Tibial nerve (tissue), 4 donors: ENCODE measurements at regions not wholly inside any gene's neighbourhood (a gene's known extent, or its start where the extent isn't known, plus 50 kb on each side); places are given as distances from the start of the nearest gene placed in this dataset.

Source experiments
- DNase-seq, 2 donors: peaks; one replicate each; pipeline ENCODE4 v3.0.0-alpha.2; 2019; ENCODE audit warnings: low spot score in 2 of 2
- H3K27ac ChIP-seq, 4 donors: fragments of 200-600 bp; sonication (generic) in 3 of 4; one replicate each; pipeline ENCODE4 v1.5.1; 2017 to 2019; ENCODE audit warnings: mild to moderate bottlenecking in 1 of 4
- H3K27me3 ChIP-seq, 2 donors: fragments of 200-600 bp; sonication (generic) in 1 of 2; one replicate each; pipeline versions ENCODE4 v1.5.1 to v1.6.0; 2017 to 2019
- H3K36me3 ChIP-seq, 3 donors: fragments of 200-600 bp; sonication (generic); one replicate each; pipeline ENCODE4 v1.5.1; 2018 to 2019
- H3K4me1 ChIP-seq, 4 donors: fragments of 200-600 bp; sonication (generic) in 3 of 4; one replicate each; pipeline ENCODE4 v1.5.1; 2017 to 2019
- H3K4me3 ChIP-seq, 4 donors: fragments of 200-600 bp; sonication (generic) in 3 of 4; one replicate each; pipeline ENCODE4 v1.5.1; 2017 to 2019; ENCODE audit warnings: mild to moderate bottlenecking in 1 of 4, moderate library complexity in 1 of 4
- H3K9me3 ChIP-seq, 4 donors: fragments of 200-600 bp; sonication (generic) in 3 of 4; one replicate each; pipeline ENCODE4 v1.5.1; 2017 to 2019
- EP300 ChIP-seq, 2 donors: sonication (generic); formaldehyde crosslinking; IDR thresholded peaks; one replicate each; pipeline ENCODE4 v1.6.1; 2017; ENCODE audit warnings: antibody characterized with exemption in 2 of 2, mild to moderate bottlenecking in 1 of 2
- POLR2A ChIP-seq, 2 donors: fragments of 450-650 bp; IDR thresholded peaks; one replicate each; pipeline ENCODE4 v1.6.1; 2017; ENCODE audit warnings: antibody characterized with exemption in 2 of 2, mild to moderate bottlenecking in 2 of 2, moderate library complexity in 2 of 2
- WGBS, 2 donors: methylation state at CpG; one replicate each; pipeline ENCODE4 v1.1.5; 2018; 5-methylcytosine and 5-hydroxymethylcytosine counted together
- TF ChIP-seq, protein P1 (sequence below), 5 experiments: fragments of 200-600 bp in 3 of 5; fragments of 450-650 bp in 2 of 5; sonication (generic) in 3 of 5; IDR thresholded peaks; one replicate each; pipeline ENCODE4 v1.5.1; 2016 to 2019; ENCODE audit warnings: antibody characterized with exemption in 5 of 5, mild to moderate bottlenecking in 3 of 5, moderate library complexity in 2 of 5

DNA sequence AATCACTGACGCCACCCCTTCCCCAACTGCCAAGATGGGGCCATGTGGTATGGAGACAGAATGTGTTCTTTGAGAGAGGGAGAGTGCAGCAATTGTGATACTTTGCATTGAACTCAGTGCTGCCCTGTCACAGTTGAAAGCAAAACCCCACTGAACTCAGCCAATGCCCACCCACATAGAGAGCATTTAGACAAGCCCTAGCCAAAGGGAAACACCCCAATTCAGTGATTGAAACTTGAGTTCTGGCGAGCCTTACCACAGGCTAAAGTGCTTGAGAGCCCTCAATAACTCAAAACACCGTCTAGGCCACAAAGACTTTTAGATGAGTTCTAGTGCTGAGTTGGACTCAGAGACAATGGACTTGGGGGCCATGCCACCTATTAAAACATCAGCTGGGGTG is 751.9 kb upstream of the POT1 start:
- DNase-seq, result no peak
- Histone ChIP-seq H3K4me3 (no peak overlapping the region), H3K36me3 (no peaks in the 10 kb centered on the region), H3K4me1 (no peaks in the 10 kb centered on the region), H3K9me3 (no peaks in the 10 kb centered on the region), H3K27me3 (no peaks in the 10 kb centered on the region), H3K27ac (no peak overlapping the region)
- 73 to 82% methylated on average over 3 of the region's 3 CpGs for WGBS, 2 donors
- TF ChIP-seq, protein P1, sequence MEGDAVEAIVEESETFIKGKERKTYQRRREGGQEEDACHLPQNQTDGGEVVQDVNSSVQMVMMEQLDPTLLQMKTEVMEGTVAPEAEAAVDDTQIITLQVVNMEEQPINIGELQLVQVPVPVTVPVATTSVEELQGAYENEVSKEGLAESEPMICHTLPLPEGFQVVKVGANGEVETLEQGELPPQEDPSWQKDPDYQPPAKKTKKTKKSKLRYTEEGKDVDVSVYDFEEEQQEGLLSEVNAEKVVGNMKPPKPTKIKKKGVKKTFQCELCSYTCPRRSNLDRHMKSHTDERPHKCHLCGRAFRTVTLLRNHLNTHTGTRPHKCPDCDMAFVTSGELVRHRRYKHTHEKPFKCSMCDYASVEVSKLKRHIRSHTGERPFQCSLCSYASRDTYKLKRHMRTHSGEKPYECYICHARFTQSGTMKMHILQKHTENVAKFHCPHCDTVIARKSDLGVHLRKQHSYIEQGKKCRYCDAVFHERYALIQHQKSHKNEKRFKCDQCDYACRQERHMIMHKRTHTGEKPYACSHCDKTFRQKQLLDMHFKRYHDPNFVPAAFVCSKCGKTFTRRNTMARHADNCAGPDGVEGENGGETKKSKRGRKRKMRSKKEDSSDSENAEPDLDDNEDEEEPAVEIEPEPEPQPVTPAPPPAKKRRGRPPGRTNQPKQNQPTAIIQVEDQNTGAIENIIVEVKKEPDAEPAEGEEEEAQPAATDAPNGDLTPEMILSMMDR (IDR thresholded peaks at IDR 0.05), result no peak
- TF ChIP-seq POLR2A (IDR thresholded peaks at IDR 0.05) (no peak), EP300 (IDR thresholded peaks at IDR 0.05) (no peak)

DNA sequence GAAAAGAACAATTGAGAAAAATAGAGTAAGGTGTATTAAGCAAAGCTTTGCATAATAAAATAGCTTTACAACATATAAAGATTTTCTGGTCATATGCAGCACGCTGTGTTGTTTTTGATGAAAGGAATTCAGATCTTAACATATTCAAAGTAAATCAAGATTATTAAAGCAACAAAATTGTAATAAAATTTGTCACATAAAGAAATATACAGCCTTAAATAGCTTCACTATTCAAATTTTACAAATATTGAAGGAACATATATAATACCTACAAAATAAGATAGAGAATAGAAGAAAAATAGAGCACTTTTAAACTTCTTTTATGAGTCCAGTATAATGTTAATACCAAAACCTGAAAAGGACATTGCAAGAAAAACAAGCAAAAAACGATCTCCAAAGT is 749.1 kb upstream of the POT1 start:
- TF ChIP-seq POLR2A (IDR thresholded peaks at IDR 0.05), result no peak
- no peaks in the 10 kb centered on the region for H3K9me3 ChIP-seq
- no peaks in the 10 kb centered on the region for H3K27me3 ChIP-seq
- no peaks in the 10 kb centered on the region for H3K4me1 ChIP-seq
- no peak for DNase-seq
- no peaks in the 10 kb centered on the region for H3K36me3 ChIP-seq
- 76 to 83% methylated on average over 2 of the region's 2 CpGs for WGBS, 2 donors
- H3K27ac ChIP-seq, result no peak overlapping the region
- no peak overlapping the region for H3K4me3 ChIP-seq

DNA sequence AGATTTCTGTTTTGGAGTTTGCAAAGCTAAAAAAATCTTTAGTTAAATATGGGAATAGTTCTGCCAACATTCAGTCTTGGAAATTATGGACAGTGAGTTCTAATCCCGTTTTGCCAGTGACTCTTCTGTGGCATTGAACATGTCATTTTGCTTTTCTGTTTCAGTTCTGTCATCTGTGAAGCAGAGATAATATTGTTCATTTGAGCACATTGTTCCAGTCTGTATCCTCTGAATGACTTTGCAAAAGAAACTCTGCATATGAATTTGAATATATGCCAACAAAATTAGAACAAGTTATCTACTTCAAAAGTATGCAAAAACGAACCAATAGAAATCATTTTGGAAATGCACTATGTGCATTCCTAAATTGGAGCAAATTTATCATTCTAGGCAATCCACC is 746.0 kb upstream of the POT1 start:
- H3K27ac ChIP-seq, result no peak overlapping the region
- H3K36me3 ChIP-seq, result no peaks in the 10 kb centered on the region
- TF ChIP-seq, protein P1 (IDR thresholded peaks at IDR 0.05), result no peak
- TF ChIP-seq POLR2A (IDR thresholded peaks at IDR 0.05) (no peak), EP300 (IDR thresholded peaks at IDR 0.05) (no peak)
- H3K9me3 ChIP-seq, result no peaks in the 10 kb centered on the region
- H3K4me3 ChIP-seq, result no peak overlapping the region
- DNase-seq, result no peak
- no peaks in the 10 kb centered on the region for H3K4me1 ChIP-seq
- H3K27me3 ChIP-seq, result no peaks in the 10 kb centered on the region
- WGBS, 2 donors, result 42 to 44% methylated on average over 2 of the region's 2 CpGs

DNA sequence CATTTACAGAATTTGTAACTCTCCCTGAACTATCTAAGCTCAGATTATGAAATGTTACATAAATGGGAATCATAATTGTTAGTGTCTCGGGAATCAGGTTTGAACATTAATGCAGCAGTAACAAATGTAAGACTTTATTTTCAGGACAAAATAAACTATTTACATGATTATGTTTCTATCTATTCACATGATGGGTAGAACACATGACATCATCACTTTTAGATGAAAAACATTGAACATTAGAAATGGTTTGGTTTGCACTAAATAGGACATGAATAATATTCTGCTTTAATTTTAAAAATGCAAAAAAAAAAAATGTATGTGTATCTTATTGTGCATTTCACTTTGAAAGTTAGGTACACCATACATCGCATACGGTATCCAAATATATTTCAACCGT is 745.5 kb upstream of the POT1 start:
- TF ChIP-seq, protein P1 (IDR thresholded peaks at IDR 0.05), result no peak
- TF ChIP-seq EP300 (IDR thresholded peaks at IDR 0.05), result no peak
- no peak for TF ChIP-seq POLR2A (IDR thresholded peaks at IDR 0.05)
- 90 to 94% methylated on average over 4 of the region's 4 CpGs for WGBS, 2 donors

DNA sequence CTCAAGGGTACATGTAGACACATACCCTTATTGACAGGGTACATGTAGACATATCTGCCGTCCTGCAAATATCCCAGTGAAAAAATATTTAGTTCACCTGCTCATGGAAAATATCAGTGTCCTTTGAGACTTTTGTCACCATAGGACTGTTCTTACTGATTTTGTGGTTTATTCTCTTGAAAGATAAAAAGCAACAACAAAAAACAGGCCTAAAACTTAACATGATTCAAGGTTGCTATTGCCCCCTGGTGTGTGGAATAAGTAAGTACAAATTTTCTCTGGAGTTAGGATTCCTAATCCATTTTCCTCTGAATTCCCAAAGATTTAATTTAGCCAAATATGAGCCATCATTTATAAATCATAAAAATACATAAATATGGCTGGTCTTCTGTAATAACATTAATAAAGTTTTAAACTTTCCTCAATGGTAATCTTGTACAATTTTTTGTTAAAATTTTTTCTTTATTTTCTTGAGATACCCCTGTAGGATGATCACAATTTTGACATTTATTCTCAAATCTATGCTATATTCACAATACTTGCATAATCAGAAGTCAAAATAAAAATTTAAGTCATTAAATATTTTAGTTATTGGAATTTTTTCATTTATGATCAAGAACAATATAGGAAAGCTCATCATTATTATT is 741.4 kb upstream of the POT1 start:
- Histone ChIP-seq H3K4me1 (no peaks in the 10 kb centered on the region), H3K4me3 (no peak overlapping the region), H3K27me3 (no peaks in the 10 kb centered on the region), H3K36me3 (no peaks in the 10 kb centered on the region), H3K9me3 (no peaks in the 10 kb centered on the region), H3K27ac (no peak overlapping the region)
- WGBS, 2 donors, result 76 to 90% methylated on average over 1 of the region's 1 CpG
- no peak for TF ChIP-seq EP300 (IDR thresholded peaks at IDR 0.05)
- TF ChIP-seq, protein P1 (IDR thresholded peaks at IDR 0.05), result peak; percentile 17 to 57 (median 45)
- no peak for DNase-seq

More for the DNA sequence above, 745.5 kb upstream of the POT1 start:
- no peaks in the 10 kb centered on the region for H3K27me3 ChIP-seq
- H3K4me3 ChIP-seq, result no peak overlapping the region
- no peak for DNase-seq
- H3K36me3 ChIP-seq, result no peaks in the 10 kb centered on the region
- no peak overlapping the region for H3K27ac ChIP-seq
- H3K4me1 ChIP-seq, result no peaks in the 10 kb centered on the region
- H3K9me3 ChIP-seq, result no peaks in the 10 kb centered on the region
